Common myeloid progenitor, CD34-positive (primary cell): ENCODE measurements at regions not wholly inside any gene's neighbourhood (a gene's known extent, or its start where the extent isn't known, plus 50 kb on each side); places are given as distances from the start of the nearest gene placed in this dataset.

ENCODE experiments used
- CTCF ChIA-PET: fragments of 350-600 bp; sonication (Branson Sonifier 250); formaldehyde crosslinking; loops from one replicate; lab custom pipeline; 2021; ENCODE audit warnings: antibody characterized with exemption; lab: Charles Lee
- POLR2A ChIA-PET: fragments of 350-600 bp; sonication (Branson Sonifier 250); formaldehyde crosslinking; loops from one replicate; lab custom pipeline; 2021; ENCODE audit warnings: antibody characterized with exemption; lab: Charles Lee
- DNase-seq, 3 donors: peaks; one replicate each; pipeline versions ENCODE4 v3.0.0 to v3.0.0-alpha.2; 2013
- H3K27ac ChIP-seq, 2 experiments: 1 replicate in 1 of 2; 2 replicates in 1 of 2; pipeline ENCODE4 v1.7.0; 2013; ENCODE audit warnings: inconsistent platforms in 2 of 2, low read length in 2 of 2, mild to moderate bottlenecking in 2 of 2, low read depth in 1 of 2, moderate library complexity in 1 of 2; ENCODE audit not compliant: severe bottlenecking in 2 of 2, insufficient read depth in 1 of 2, poor library complexity in 1 of 2
- H3K27me3 ChIP-seq, 5 experiments: replicated peaks in 2 of 5; 1 replicate in 3 of 5; 2 replicates in 2 of 5; pipeline versions ENCODE4 v1.6.1 to v1.7.0; 2013; ENCODE audit warnings: low read length in 4 of 5, mild to moderate bottlenecking in 2 of 5, moderate library complexity in 2 of 5, inconsistent platforms in 1 of 5; ENCODE audit not compliant: insufficient read depth in 5 of 5, control insufficient read depth in 4 of 5
- H3K36me3 ChIP-seq, 4 experiments: 1 replicate in 2 of 4; 2 replicates in 2 of 4; pipeline versions ENCODE4 v1.6.1 to v1.7.0; 2013; ENCODE audit warnings: low read length in 3 of 4, control low read depth in 1 of 4, mild to moderate bottlenecking in 1 of 4; ENCODE audit not compliant: control insufficient read depth in 4 of 4, insufficient read depth in 4 of 4
- H3K4me1 ChIP-seq, 4 experiments: 1 replicate in 3 of 4; 2 replicates in 1 of 4; pipeline versions ENCODE4 v1.6.1 to v1.7.1; 2013; ENCODE audit warnings: low read length in 3 of 4, mild to moderate bottlenecking in 3 of 4, control low read depth in 1 of 4, inconsistent platforms in 1 of 4, moderate library complexity in 1 of 4; ENCODE audit not compliant: control insufficient read depth in 4 of 4, insufficient read depth in 4 of 4; ENCODE audit errors: control extremely low read depth in 1 of 4
- H3K4me3 ChIP-seq, 7 experiments: 1 replicate in 4 of 7; 2 replicates in 3 of 7; pipeline versions ENCODE4 v1.5.1 to v1.7.0; 2013; ENCODE audit warnings: mild to moderate bottlenecking in 7 of 7, low read length in 6 of 7, moderate library complexity in 6 of 7, inconsistent platforms in 2 of 7, low read depth in 2 of 7, control low read depth in 1 of 7; ENCODE audit not compliant: insufficient read depth in 4 of 7, control insufficient read depth in 1 of 7; ENCODE audit errors: extremely low read depth in 1 of 7
- H3K9me3 ChIP-seq, 5 experiments: 1 replicate in 4 of 5; 2 replicates in 1 of 5; pipeline versions ENCODE4 v1.6.1 to v1.7.1; 2013; ENCODE audit warnings: low read length in 4 of 5, mild to moderate bottlenecking in 2 of 5, inconsistent platforms in 1 of 5, low read depth in 1 of 5, moderate library complexity in 1 of 5; ENCODE audit not compliant: control insufficient read depth in 4 of 5, insufficient read depth in 2 of 5; ENCODE audit errors: control extremely low read depth in 1 of 5
- WGBS: methylation state at CpG from one replicate; pipeline ENCODE4 v1.1.5; 2013; ENCODE audit not compliant: insufficient coverage; 5-methylcytosine and 5-hydroxymethylcytosine counted together

DNA sequence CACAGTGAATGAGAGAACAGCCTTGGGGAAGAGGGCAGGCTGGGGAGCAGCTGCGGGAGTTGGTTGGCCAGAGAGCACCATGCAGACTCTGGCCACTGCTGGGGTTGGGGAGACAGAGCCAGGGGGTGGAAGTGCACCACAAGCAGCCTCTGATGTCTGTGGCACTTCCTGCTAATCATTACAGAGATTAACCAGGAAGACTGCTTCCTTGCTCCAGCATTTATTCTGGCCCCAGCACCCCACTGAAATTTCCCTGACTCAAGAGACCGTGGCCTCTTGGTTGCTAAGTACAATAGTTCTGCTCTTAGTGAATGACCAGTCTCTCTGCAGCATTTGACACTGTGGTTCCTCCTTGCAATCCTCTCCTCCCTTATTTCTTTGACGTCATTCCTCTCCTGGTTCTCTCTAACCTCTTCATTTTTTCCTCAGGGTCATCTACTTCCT, 266.2 kb upstream of the ROPN1 start:
- DNase-seq: no peak
- Histone ChIP-seq H3K36me3 (no peaks in the 10 kb centered on the region), H3K27ac (no peak overlapping the region), H3K4me3 (no peak overlapping the region), H3K4me1 (peaks cover 0 to 33% (median 13%) of the 10 kb centered on the region in 4 experiments), H3K27me3 (peaks cover 0 to 5% (median 0%) of the 10 kb centered on the region in 5 experiments), H3K9me3 (no peaks in the 10 kb centered on the region)
- POLR2A ChIA-PET: no interaction called here
- CTCF ChIA-PET: no interaction called here
- WGBS: 80% methylated on average over 3 of the region's 3 CpGs

DNA sequence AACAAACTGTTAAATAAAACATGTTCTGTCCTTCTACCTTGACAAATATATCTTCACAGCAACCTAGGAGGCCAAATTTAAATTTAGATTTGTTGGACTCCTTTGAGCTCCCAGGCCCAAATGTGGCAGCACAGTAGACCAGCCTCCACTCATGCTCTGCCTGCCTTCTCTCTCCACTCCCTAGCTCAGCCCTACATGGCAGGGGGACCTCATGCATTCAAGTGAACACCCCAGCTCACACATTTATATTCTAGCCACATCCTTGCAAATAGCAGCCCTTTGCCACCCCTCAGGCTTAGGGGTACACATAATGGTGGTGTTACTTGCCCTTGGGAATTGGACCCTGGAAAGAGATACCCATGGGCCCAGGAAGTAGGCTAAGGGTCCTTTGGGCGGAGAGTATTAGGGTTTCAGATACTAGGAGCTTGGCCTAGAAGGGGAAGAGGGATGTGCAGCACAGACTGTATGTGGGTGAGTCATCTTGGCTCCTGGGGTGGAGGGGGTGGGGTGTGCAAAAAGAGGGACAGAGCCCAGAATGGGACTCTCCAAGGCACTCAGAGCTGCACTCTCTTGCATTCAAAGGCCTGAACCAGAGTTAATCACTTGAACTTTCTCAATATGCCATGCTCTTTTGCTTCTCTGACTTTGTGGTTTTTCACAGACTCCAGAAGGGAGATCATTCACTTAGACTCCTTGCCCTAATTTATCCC, 268.4 kb upstream of the ROPN1 start:
- Histone ChIP-seq H3K36me3 (no peaks in the 10 kb centered on the region), H3K27me3 (no peaks in the 10 kb centered on the region), H3K27ac (no peak overlapping the region), H3K9me3 (no peaks in the 10 kb centered on the region), H3K4me3 (no peak overlapping the region), H3K4me1 (peaks cover 0 to 35% (median 13%) of the 10 kb centered on the region in 4 experiments)
- DNase-seq: peak in 2 of 3 donors; percentile 36 to 37
- CTCF ChIA-PET: interaction anchor here (1.0 to 2.3 kb wide), 2 partner anchors 13 to 538 kb away, joined by 3 to 6 read pairs; no protein-coding TSS in a partner anchor
- POLR2A ChIA-PET: no interaction called here
- 88% methylated on average over 1 of the region's 1 CpG for WGBS

DNA sequence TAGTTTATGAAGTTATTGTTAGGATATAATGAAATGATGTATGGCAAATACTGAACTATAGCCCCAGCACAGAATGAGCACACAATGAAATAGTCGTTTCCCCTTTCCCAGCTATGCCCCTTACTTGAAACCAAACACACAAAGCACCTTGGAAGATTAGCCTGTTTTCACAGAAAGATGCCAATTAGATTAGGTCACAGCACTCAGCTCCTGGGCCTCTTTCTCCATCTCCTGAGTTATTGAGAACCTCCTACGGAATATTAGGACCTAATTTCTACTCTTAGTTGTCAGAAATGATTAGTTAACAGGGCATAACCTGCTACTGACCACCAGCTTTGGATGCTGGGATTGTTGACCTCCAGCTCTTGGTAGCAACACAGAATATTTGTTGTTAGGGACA, 269.4 kb upstream of the ROPN1 start:
- Histone ChIP-seq H3K9me3 (no peaks in the 10 kb centered on the region), H3K27me3 (no peaks in the 10 kb centered on the region), H3K4me1 (peaks cover 0 to 35% (median 13%) of the 10 kb centered on the region in 4 experiments), H3K4me3 (no peak overlapping the region), H3K27ac (no peak overlapping the region), H3K36me3 (no peaks in the 10 kb centered on the region)
- POLR2A ChIA-PET: no interaction called here
- CTCF ChIA-PET: interaction anchor here (0.9 to 2.3 kb wide), 3 partner anchors 9 to 14 kb away, joined by 3 to 6 read pairs (median 3); no protein-coding TSS in a partner anchor
- WGBS: 100% methylated on average over 2 of the region's 2 CpGs
- DNase-seq: no peak

DNA sequence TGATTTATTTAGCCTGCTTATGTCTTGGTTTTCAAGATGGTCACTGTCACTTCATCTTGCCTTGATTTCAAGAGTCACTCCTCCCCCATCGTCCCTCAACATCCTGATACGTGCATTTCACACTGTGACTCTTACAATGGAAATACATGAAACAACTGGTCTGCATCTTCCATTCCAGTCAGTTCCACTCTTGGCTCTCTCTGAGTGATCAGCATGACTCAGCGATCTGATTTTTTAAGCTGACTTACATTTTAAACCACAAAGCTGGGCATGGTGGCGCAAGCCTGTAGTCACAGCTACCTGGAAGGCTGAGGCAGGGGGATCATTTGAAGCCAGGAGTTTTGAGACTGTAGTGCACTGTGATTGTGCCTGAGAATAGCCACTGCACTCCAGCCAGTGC, 271.2 kb upstream of the ROPN1 start:
- ChIA-PET POLR2A (no interaction called here), CTCF (no interaction called here)
- peaks cover 0 to 20% (median 2%) of the 10 kb centered on the region in 4 experiments for H3K4me1 ChIP-seq
- no peaks in the 10 kb centered on the region for H3K36me3 ChIP-seq
- H3K27me3 ChIP-seq: no peaks in the 10 kb centered on the region
- WGBS: 30% methylated on average over 4 of the region's 4 CpGs
- no peaks in the 10 kb centered on the region for H3K9me3 ChIP-seq
- H3K27ac ChIP-seq: no peak overlapping the region
- H3K4me3 ChIP-seq: no peak overlapping the region
- DNase-seq: peak; percentile 51 to 89 (median 87)

DNA sequence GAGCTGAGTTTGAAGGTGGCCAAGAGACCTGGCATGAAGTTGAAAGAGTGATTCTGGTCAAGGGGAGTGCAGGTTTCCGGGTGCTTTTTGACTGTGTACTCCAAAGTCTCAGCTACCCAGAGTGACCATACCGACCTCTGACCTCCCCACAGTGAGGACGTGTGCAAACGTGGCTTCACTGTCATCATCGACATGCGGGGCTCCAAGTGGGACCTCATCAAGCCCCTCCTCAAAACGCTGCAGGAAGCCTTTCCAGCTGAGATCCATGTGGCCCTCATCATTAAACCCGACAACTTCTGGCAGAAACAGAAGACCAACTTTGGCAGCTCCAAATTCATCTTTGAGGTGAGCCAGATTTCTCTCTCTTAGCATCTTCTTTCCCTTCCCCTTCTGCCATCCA, 272.4 kb upstream of the ROPN1 start:
- Histone ChIP-seq H3K9me3 (no peaks in the 10 kb centered on the region), H3K4me1 (peaks cover 0 to 18% (median 0%) of the 10 kb centered on the region in 4 experiments), H3K4me3 (no peak overlapping the region), H3K27ac (no peak overlapping the region), H3K27me3 (no peaks in the 10 kb centered on the region), H3K36me3 (no peaks in the 10 kb centered on the region)
- 93% methylated on average over 5 of the region's 8 CpGs for WGBS
- POLR2A ChIA-PET: no interaction called here
- CTCF ChIA-PET: no interaction called here
- no peak for DNase-seq

DNA sequence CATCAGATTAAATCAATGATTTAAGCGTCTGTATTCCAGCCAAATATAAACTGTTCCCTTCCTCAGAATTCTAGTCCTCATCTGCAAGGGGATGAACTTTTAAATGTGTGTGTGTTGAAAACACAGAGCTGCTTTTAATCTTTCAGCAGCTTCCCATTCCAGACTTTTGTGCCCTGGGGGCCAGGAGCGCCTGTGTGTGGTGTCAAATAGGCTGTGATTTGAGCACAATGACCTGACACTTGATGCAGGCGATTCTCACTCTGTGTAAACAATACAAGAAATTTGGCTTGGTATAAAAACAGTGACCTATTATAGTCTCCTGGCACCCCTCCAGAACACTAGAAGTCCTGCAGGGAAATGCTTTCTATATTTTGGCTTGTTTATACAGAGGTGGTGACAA, 274.6 kb upstream of the ROPN1 start:
- WGBS: 100% methylated on average over 1 of the region's 3 CpGs
- Histone ChIP-seq H3K36me3 (no peaks in the 10 kb centered on the region), H3K9me3 (no peaks in the 10 kb centered on the region), H3K27me3 (no peaks in the 10 kb centered on the region), H3K27ac (no peak overlapping the region), H3K4me3 (no peak overlapping the region), H3K4me1 (peaks cover 0 to 10% (median 0%) of the 10 kb centered on the region in 4 experiments)
- POLR2A ChIA-PET: no interaction called here
- no peak for DNase-seq
- CTCF ChIA-PET: interaction anchor here (1.0 to 1.1 kb wide), 2 partner anchors 9 to 14 kb away, joined by 3 to 4 read pairs; no protein-coding TSS in a partner anchor

DNA sequence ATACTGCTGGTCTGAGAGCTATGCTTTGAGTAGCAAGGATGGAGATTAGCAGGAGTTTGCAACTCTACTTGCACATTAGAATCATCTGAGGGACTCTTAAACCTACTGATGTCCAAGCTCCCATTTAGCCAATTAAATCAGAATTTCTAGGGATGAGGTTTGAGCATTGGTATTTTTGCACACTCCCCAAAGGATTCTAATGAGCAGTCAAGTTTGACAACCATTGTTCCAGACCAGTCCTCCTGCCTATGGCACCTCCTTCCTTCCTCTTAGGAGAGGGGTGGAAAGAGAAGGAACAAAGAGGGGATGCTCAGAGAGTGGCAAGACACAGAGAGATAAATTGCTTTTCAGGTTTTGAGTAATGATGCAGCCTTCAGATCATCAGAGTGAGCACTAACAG, 275.5 kb upstream of the ROPN1 start:
- H3K4me3 ChIP-seq: no peak overlapping the region
- CTCF ChIA-PET: interaction anchor here (1.0 to 1.1 kb wide), 2 partner anchors 10 to 13 kb away, joined by 3 to 4 read pairs; no protein-coding TSS in a partner anchor
- H3K36me3 ChIP-seq: no peaks in the 10 kb centered on the region
- DNase-seq: no peak
- H3K9me3 ChIP-seq: no peaks in the 10 kb centered on the region
- peaks cover 0 to 10% (median 0%) of the 10 kb centered on the region in 4 experiments for H3K4me1 ChIP-seq
- POLR2A ChIA-PET: no interaction called here
- no peaks in the 10 kb centered on the region for H3K27me3 ChIP-seq
- no peak overlapping the region for H3K27ac ChIP-seq
